Mucosa of rectum (tissue), 2 donors: ENCODE measurements at regions not wholly inside any gene's neighbourhood (a gene's known extent, or its start where the extent isn't known, plus 50 kb on each side); places are given as distances from the start of the nearest gene placed in this dataset.

Experiments used
- H3K27ac ChIP-seq, 2 donors: one replicate each; pipeline ENCODE4 v1.7.0; 2013; ENCODE audit warnings: inconsistent platforms in 2 of 2, low read depth in 2 of 2, low read length in 2 of 2
- H3K27me3 ChIP-seq, 2 donors: one replicate each; pipeline ENCODE4 v1.7.0; 2013; ENCODE audit warnings: low read length in 2 of 2; ENCODE audit not compliant: control insufficient read depth in 2 of 2, insufficient read depth in 2 of 2
- H3K36me3 ChIP-seq, 2 donors: one replicate each; pipeline ENCODE4 v1.7.0; 2013; ENCODE audit warnings: low read length in 2 of 2; ENCODE audit not compliant: control insufficient read depth in 2 of 2, insufficient read depth in 2 of 2
- H3K4me1 ChIP-seq, 2 donors: one replicate each; pipeline ENCODE4 v1.7.0; 2013; ENCODE audit warnings: low read length in 2 of 2, mild to moderate bottlenecking in 1 of 2; ENCODE audit not compliant: control insufficient read depth in 2 of 2, insufficient read depth in 2 of 2
- H3K4me3 ChIP-seq, 2 donors: one replicate each; pipeline ENCODE4 v1.7.0; 2013; ENCODE audit warnings: low read length in 2 of 2
- H3K9ac ChIP-seq, 2 donors: one replicate each; pipeline ENCODE4 v1.7.0; 2013; ENCODE audit warnings: low read length in 2 of 2, low read depth in 1 of 2, mild to moderate bottlenecking in 1 of 2
- H3K9me3 ChIP-seq, 2 donors: one replicate each; pipeline ENCODE4 v1.7.0; 2013; ENCODE audit warnings: low read length in 2 of 2; ENCODE audit not compliant: control insufficient read depth in 2 of 2
- donor health status: healthy.
- donor health status: Normal muscosa, but diverticular disease.

DNA sequence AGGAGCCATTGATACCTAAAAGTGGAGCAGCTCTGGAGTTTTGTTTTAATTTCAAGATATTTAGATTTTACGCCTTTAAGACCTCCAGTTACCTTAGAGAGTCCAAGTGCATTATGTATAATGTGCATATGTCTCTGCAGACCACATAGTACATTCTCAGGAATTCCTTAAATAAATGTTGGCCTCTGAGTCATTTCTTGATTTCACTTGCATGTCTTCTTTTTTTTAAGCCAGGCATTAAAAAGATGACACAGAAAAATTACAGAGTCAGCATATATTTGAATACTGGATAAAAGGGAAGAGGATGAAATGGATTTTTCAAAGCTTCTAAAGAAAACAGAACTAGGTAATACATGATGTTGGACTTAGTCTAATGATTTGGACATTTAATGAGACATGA is 125.2 kb downstream of the TMCO5A start:
- Histone ChIP-seq H3K4me3 (no peak overlapping the region), H3K9ac (no peak overlapping the region), H3K9me3 (no peaks in the 10 kb centered on the region), H3K27me3 (no peaks in the 10 kb centered on the region), H3K4me1 (no peaks in the 10 kb centered on the region), H3K36me3 (no peaks in the 10 kb centered on the region), H3K27ac (no peak overlapping the region)

DNA sequence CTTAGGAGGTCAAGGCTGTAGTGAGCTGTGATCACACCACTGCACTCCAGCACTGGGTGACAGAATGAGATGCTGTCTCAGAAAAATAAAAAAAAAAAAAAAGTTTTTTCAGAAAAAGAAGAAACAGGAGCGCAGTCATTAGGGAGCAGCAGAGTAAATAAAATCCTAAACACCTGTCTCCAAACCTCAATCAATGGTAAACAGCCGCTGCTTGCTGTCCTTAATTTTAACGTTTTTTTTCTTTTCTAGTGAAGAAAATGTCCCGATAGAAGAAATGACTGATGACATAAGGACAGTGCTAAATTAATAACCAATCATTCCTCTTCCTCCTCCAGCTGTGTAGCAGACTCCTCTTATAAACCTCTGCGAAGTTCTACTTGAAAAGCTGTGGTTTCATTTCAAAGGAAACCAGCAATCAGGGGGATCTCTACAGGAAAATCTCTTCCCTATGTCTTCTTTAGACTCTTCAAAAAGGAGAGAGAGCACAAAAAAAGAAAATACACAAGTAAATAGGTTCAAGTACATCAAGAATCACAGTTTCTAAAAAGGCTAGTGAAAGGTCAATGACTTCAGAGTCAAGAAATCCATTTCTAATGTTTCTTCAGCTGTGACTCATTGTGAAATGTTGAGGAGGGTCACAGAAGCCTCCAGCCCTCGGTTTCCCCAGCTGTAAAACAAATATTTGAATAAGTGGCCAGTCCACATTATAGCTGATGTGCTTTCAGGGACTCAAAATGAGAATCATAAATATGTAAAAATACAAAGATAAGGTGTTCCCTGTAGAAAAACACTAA is 127.6 kb downstream of the TMCO5A start:
- no peaks in the 10 kb centered on the region for H3K9me3 ChIP-seq
- no peak overlapping the region for H3K4me3 ChIP-seq
- H3K4me1 ChIP-seq, result peaks cover 0 to 2% of the 10 kb centered on the region in 2 donors
- H3K9ac ChIP-seq, result no peak overlapping the region
- no peaks in the 10 kb centered on the region for H3K36me3 ChIP-seq
- no peak overlapping the region for H3K27ac ChIP-seq
- H3K27me3 ChIP-seq, result no peaks in the 10 kb centered on the region

DNA sequence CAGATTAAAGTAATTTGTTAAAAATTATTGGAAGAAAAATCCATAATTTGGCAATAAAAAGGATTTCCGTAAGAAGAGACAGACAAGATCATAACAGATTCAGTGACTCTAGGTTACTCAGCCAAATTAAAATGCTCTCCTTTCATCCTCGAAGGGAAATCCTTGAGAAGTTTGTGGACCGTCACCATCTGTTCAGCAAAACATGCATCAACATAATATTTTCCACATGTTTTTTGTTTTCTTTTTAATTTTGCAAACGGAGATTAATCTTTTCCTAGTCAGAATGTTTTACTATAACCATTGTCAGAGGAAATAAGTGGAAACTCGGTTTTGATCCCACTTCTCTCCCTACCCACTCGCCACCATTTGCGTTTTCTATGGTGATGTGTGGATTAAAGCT is 128.3 kb downstream of the TMCO5A start:
- no peaks in the 10 kb centered on the region for H3K36me3 ChIP-seq
- H3K9me3 ChIP-seq, result no peaks in the 10 kb centered on the region
- no peak overlapping the region for H3K4me3 ChIP-seq
- H3K4me1 ChIP-seq, result peaks cover 0 to 2% of the 10 kb centered on the region in 2 donors
- no peaks in the 10 kb centered on the region for H3K27me3 ChIP-seq
- no peak overlapping the region for H3K27ac ChIP-seq
- no peak overlapping the region for H3K9ac ChIP-seq

DNA sequence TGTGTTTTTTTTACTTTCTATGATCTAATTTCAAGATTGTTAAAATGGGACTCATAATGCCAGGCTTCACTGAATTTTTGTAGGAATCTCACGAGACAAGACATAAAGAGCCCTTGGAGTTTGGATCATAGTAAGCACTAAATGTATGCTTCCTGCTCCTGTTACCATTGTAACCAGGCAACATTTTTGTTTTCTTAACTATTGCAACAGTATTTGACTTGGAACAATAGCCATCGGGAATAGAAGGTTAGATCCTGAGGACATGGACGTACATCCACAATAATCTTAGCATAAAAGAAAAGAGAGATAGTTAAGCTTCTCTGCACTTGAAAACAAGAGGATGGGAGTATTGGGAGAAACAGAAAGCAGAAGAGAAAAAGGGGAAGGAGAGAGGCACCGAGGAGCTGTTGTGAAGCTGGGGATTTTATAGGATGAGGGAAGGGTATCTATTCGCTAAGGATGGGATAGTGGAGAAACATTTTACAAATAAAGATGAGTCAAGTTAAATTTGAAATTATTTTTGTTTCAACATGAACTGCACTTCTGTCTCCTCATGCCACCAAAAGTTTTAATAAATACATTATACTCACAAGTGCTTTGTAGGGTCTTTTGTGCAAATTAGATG is 131.4 kb downstream of the TMCO5A start:
- H3K36me3 ChIP-seq, result no peaks in the 10 kb centered on the region
- H3K27me3 ChIP-seq, result no peaks in the 10 kb centered on the region
- peaks cover 16 to 24% of the 10 kb centered on the region in 2 donors for H3K4me1 ChIP-seq
- H3K27ac ChIP-seq, result no peak overlapping the region
- H3K9ac ChIP-seq, result no peak overlapping the region
- H3K9me3 ChIP-seq, result no peaks in the 10 kb centered on the region
- H3K4me3 ChIP-seq, result no peak overlapping the region

DNA sequence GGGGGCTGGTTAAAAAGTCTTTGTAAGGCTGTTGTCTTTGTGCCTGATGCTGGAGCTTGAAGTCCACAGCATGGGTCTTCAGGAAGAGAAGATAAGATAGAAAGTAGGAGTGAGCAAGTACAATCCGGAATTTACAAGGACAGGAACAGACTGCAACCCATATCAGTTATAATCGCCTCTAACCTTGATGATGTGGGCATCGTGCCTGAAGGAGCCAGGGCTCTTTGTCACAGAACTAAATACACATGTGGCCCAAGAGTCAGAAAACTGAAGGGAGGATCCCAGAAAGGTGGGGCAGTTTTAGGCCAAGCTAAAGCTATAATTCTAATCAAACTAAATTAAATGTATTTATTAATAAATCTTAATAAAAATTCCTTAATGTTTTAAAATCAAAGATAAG is 132.2 kb downstream of the TMCO5A start:
- Histone ChIP-seq H3K9ac (no peak overlapping the region), H3K36me3 (no peaks in the 10 kb centered on the region), H3K4me3 (no peak overlapping the region), H3K27ac (no peak overlapping the region), H3K9me3 (no peaks in the 10 kb centered on the region), H3K27me3 (no peaks in the 10 kb centered on the region), H3K4me1 (peaks cover 17 to 27% of the 10 kb centered on the region in 2 donors)

DNA sequence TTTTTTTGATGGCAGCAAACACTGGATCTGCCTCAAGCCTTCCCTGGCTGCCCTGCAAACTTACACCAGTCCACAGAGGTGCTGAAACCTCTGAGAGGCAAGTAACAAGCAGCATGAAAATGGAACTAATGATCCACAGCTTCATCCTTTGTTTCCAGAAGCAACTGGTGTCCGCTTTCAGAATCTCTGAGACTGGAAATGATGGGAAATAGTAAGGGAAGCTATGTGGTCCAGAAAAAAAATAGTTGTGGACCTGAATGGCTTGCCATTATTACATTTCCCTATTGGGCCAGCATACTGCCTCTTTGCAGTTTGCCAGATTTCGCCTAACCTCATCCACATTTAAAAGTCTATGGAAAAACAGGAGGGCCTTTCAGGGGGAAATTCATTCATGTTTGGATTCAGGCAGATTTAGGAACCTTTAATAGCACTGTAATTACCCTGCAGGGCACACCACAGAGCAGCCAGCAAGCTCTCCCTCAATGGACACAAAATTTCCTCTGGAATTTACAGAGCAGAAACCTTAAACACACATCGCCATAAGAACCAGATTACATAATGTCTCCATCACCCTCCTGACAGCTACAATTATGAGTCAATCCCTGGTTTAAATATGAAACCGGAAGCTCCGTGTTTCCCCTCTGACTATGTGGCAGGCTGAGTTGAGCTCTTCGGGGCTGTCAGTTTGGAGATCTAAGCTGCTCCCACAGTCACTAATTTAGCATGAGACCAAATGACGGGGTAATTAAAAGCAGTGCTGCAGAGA is 134.4 kb downstream of the TMCO5A start:
- peak overlapping the region; percentile 2 to 34 for H3K9ac ChIP-seq
- H3K27me3 ChIP-seq, result no peaks in the 10 kb centered on the region
- peak overlapping the region; percentile 77 to 79 for H3K27ac ChIP-seq
- H3K4me1 ChIP-seq, result peaks cover 24 to 44% of the 10 kb centered on the region in 2 donors
- H3K9me3 ChIP-seq, result no peaks in the 10 kb centered on the region
- H3K4me3 ChIP-seq, result peak overlapping the region; percentile 21 to 57
- H3K36me3 ChIP-seq, result no peaks in the 10 kb centered on the region

DNA sequence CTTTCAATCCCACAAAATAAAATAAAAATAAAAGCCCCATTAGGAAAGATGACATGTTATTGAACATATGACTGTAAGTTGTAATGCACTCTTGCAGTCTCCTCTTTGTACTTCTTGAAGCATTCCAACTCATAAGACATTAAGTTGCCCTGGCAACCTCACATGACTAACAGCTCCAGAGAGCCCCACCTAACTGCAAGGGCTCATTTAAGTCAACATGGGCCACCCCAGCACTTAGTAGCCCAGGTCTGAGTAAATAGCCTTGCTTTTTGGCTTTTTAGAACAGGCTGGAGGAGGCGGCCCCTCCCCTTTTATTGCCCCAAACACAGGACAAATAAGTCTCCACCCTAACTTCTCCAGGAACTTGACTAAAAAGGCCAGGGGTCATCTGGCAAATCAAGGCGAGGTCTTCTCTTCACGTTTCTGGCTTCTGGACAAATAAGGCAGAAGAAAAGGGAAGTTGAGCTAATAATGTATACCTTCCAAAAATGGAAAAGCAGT is 135.1 kb downstream of the TMCO5A start:
- H3K27ac ChIP-seq, result peak overlapping the region; percentile 77 to 79
- peaks cover 28 to 46% of the 10 kb centered on the region in 2 donors for H3K4me1 ChIP-seq
- no peaks in the 10 kb centered on the region for H3K36me3 ChIP-seq
- H3K27me3 ChIP-seq, result no peaks in the 10 kb centered on the region
- H3K9me3 ChIP-seq, result no peaks in the 10 kb centered on the region
- H3K9ac ChIP-seq, result peak overlapping the region in 1 of 2 donors; percentile 34
- H3K4me3 ChIP-seq, result peak overlapping the region; percentile 21 to 57

DNA sequence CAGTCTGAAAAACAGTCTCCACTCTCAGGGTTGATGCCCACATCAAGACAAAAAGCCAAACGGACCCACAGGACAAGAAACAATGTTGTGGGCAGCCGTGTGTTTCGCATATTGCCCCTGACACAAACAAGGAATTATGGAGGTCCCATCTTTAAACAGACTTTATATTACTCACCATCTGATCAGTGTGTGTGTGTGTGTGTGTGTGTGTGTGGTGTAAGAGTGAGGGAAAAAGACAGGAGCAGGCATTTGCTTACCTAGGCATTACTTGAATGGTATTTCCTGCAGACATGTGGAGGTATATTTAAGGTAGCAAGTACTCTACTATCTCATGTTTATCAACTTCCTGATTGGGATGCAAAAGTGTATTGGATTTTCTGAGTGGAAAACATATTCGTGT is 136.3 kb downstream of the TMCO5A start:
- Histone ChIP-seq H3K4me3 (no peak overlapping the region), H3K9ac (no peak overlapping the region), H3K27ac (peak overlapping the region; percentile 29 to 79), H3K36me3 (no peaks in the 10 kb centered on the region), H3K9me3 (no peaks in the 10 kb centered on the region), H3K27me3 (no peaks in the 10 kb centered on the region), H3K4me1 (peaks cover 28 to 46% of the 10 kb centered on the region in 2 donors)

DNA sequence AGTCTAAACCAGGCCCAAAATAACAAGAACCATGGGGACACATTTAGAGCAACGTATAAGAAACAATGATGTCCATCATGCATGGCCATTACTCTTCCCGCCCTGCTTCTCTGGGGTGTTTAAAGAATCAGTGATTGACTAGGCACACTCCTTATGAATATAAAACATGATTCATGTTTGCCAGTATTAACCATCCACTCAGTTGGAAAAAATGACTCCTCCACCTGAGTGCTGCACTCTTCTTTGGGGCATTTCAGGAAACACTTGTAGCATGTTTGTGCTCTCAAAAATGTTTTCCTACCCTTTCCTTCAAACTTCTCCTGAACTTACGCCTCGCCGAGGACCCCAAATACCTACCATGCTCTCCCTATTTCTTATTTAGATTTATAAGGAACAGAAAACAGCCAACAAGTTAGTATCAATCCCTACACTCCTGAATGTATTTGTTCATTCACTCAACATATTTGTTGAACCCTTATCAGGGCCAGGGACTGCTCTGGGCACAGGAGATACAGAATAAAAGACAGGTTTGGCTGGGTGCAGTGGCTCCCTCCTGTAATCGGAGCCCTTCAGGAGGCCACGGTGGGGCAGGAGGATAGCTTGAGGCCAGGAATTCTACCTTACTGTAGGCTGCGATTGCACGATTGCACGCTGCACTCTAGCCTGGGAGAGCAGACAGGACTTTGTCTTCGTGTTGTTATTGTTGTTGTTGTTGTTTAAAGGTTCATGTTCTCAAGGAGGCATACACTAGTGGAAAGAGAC is 137.0 kb downstream of the TMCO5A start:
- H3K4me3 ChIP-seq, result no peak overlapping the region
- no peaks in the 10 kb centered on the region for H3K27me3 ChIP-seq
- H3K9ac ChIP-seq, result no peak overlapping the region
- no peaks in the 10 kb centered on the region for H3K36me3 ChIP-seq
- peak overlapping the region; percentile 92 to 94 for H3K27ac ChIP-seq
- no peaks in the 10 kb centered on the region for H3K9me3 ChIP-seq
- H3K4me1 ChIP-seq, result peaks cover 28 to 44% of the 10 kb centered on the region in 2 donors
